KMS-11 (cell line): ENCODE measurements at regions not wholly inside any gene's neighbourhood (a gene's known extent, or its start where the extent isn't known, plus 50 kb on each side); places are given as distances from the start of the nearest gene placed in this dataset.
A peak's percentile ranks its signal among the peaks of the same experiment; 100 is the strongest.
"Not testable (repeated sequence)": the region's sequence is repeated elsewhere in the genome, so short reads cannot be mapped to it uniquely, and the experiment has no call there.

Source experiments
- H2AFZ ChIP-seq: fragments of 200-600 bp; sonication (generic); 2 replicates; pipeline ENCODE4 v1.6.1; 2016; ENCODE audit warnings: antibody characterized with exemption, mixed run types, low read depth
- H3K27ac ChIP-seq: fragments of 200-600 bp; sonication (generic); 2 replicates; pipeline ENCODE4 v1.6.1; 2016; ENCODE audit warnings: mild to moderate bottlenecking, mixed run types
- H3K27me3 ChIP-seq: fragments of 200-600 bp; sonication (generic); 2 replicates; pipeline ENCODE4 v1.6.1; 2017; ENCODE audit warnings: mild to moderate bottlenecking, low read depth, mixed run types, moderate library complexity; ENCODE audit not compliant: insufficient read depth
- H3K36me3 ChIP-seq: fragments of 200-600 bp; sonication (generic); 2 replicates; pipeline ENCODE4 v1.6.1; 2017; ENCODE audit warnings: mild to moderate bottlenecking, mixed run types; ENCODE audit not compliant: insufficient read depth
- H3K4me1 ChIP-seq: fragments of 200-600 bp; sonication (generic); 2 replicates; pipeline ENCODE4 v1.6.1; 2016; ENCODE audit warnings: mild to moderate bottlenecking, low read depth, mixed run types; ENCODE audit not compliant: poor library complexity, severe bottlenecking
- H3K4me2 ChIP-seq: fragments of 200-600 bp; sonication (generic); 2 replicates; pipeline ENCODE4 v1.7.0; 2016; ENCODE audit warnings: mild to moderate bottlenecking, mixed run types
- H3K4me3 ChIP-seq: fragments of 200-600 bp; sonication (generic); IDR thresholded peaks from 2 replicates; pipeline ENCODE4 v1.6.1; 2017; ENCODE audit warnings: low read depth, low read length, mixed read lengths; ENCODE audit not compliant: insufficient read depth
- H3K79me2 ChIP-seq: fragments of 200-600 bp; sonication (generic); 2 replicates; pipeline ENCODE4 v1.6.1; 2016; ENCODE audit warnings: low read depth, mixed run types; ENCODE audit not compliant: insufficient read depth
- H3K9ac ChIP-seq: fragments of 200-600 bp; sonication (generic); 2 replicates; pipeline ENCODE4 v1.6.1; 2016; ENCODE audit warnings: mild to moderate bottlenecking, mixed run types
- H4K20me1 ChIP-seq: fragments of 200-600 bp; sonication (generic); 2 replicates; pipeline ENCODE4 v1.6.1; 2016; ENCODE audit warnings: mild to moderate bottlenecking, mixed run types; ENCODE audit not compliant: insufficient read depth
- CTCF ChIP-seq: fragments of 200-600 bp; sonication (generic); conservative IDR thresholded peaks from 2 replicates; pipeline ENCODE4 v1.6.1; 2017; ENCODE audit warnings: low read depth, mild to moderate bottlenecking, antibody characterized with exemption, low read length, moderate library complexity, mixed read lengths

DNA sequence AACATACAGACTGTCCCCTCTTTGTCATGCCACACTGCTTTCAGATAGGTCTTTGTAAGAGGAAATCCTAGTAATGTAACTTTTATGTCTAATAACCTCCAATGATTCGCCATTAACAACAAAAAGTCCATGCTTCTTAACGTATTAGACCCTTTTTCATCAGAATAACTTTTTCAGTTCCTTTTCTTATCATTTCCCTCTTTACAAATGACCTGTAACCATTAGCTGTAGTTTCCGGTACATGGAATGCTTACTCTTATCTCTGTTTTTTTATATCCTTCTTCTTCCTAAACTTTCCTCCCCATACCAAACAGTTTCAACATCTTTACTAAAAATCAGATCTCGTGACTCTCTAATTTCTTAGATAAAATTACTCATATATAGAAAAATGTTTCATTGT, 268.9 kb upstream of the TYRP1 start:
- no peak overlapping the region for H3K9ac ChIP-seq
- no peaks in the 10 kb centered on the region for H3K4me1 ChIP-seq
- no peaks in the 10 kb centered on the region for H3K79me2 ChIP-seq
- no peak for TF ChIP-seq CTCF
- no peaks in the 10 kb centered on the region for H4K20me1 ChIP-seq
- H2AFZ ChIP-seq, result no peak overlapping the region
- no peaks in the 10 kb centered on the region for H3K36me3 ChIP-seq
- no peak overlapping the region for H3K27ac ChIP-seq
- no peak overlapping the region for H3K4me2 ChIP-seq
- H3K27me3 ChIP-seq, result no peaks in the 10 kb centered on the region
- no peak overlapping the region for H3K4me3 ChIP-seq

DNA sequence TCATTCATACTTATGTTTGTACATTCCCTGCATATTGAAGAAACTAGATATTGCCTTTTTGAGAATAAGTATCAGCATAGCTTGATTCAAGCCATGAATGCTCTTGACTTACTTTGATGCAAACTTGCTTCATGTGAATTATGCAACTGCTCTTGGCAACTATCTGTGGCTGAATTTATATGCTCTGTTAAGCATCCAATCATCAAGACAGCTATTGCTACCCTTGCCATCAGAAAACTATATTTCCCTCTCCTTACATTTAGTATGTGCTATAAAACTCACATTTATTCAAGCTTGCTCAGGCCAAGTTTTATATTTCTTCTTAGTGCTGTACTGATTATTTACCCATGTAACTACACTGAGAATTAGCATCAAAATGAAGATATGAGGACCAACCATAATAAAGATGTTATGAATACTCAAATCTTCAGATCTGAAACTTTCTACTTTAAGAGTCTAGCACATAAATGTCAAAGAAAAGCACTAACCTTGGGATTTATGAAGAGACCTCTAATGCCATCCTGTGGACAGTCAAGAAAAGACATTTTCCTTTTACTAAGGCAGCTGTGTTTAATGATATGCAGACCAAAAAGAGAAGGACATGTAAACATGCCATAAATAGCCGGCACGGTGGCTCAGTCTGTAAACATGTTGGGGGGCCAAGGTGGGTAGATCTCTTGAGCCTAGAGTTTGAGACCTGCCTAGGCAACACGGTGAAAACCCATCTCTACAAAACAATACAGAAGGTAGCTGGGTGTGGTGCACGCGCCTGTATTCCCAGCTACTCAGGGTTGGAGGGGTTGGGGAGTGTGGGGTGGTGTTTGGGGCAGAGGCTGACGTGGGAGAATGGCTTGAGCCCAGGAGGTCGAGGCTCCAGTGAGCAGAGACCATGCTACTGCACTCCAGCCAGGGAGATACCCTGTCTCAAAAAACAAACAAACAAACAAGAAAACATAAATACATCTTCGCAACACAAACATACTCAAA, 267.0 kb upstream of the TYRP1 start:
- 0 out of 2 replicates have a peak, but pooled peaks have one; percentile 21 for TF ChIP-seq CTCF
- Histone ChIP-seq H3K27me3 (no peaks in the 10 kb centered on the region), H3K36me3 (no peaks in the 10 kb centered on the region), H4K20me1 (no peaks in the 10 kb centered on the region), H3K27ac (no peak overlapping the region), H3K79me2 (no peaks in the 10 kb centered on the region), H3K4me1 (no peaks in the 10 kb centered on the region), H3K4me3 (no peak overlapping the region), H2AFZ (no peak overlapping the region), H3K4me2 (no peak overlapping the region), H3K9ac (no peak overlapping the region)

DNA sequence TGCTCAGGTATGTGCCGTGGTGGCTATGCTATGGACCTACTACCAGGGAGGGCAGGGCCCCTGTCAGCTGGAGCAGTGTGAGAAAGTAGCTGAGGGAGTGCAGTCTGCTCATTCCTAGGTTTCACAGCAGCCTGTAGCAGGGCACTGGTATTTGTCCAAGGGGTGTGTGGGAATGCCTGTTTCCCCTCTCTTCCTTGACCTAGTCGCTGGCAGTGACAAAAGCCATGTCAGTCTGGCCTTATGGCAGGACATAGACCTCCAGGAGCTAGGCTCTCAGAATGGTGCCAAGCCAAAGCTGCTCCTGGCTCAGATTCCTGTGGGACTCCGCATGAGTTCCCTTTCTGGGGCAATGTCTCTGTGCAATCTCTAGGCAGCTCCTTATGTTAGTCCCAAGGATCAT, 253.9 kb upstream of the TYRP1 start:
- no peaks in the 10 kb centered on the region for H3K27me3 ChIP-seq
- no peaks in the 10 kb centered on the region for H3K79me2 ChIP-seq
- no peak overlapping the region for H3K27ac ChIP-seq
- H4K20me1 ChIP-seq, result no peaks in the 10 kb centered on the region
- H2AFZ ChIP-seq, result no peak overlapping the region
- no peaks in the 10 kb centered on the region for H3K36me3 ChIP-seq
- H3K9ac ChIP-seq, result no peak overlapping the region
- H3K4me1 ChIP-seq, result no peaks in the 10 kb centered on the region
- H3K4me3 ChIP-seq, result no peak overlapping the region
- H3K4me2 ChIP-seq, result no peak overlapping the region
- TF ChIP-seq CTCF, result no peak

- not testable (repeated sequence) for H3K4me2 ChIP-seq, H3K36me3 ChIP-seq, H3K27ac ChIP-seq, H3K27me3 ChIP-seq, H4K20me1 ChIP-seq, H3K4me3 ChIP-seq, H2AFZ ChIP-seq, H3K9ac ChIP-seq, H3K79me2 ChIP-seq, H3K4me1 ChIP-seq
Measured at GRCh38 chr9:12441080-12441479, 252.1 kb upstream of the TYRP1 start.

GRCh38 chr9:12441506-12441905, 251.7 kb upstream of the TYRP1 start:
- Histone ChIP-seq H3K27ac (no peak overlapping the region), H3K27me3 (no peaks in the 10 kb centered on the region), H3K4me1 (no peaks in the 10 kb centered on the region), H3K9ac (no peak overlapping the region), H3K79me2 (no peaks in the 10 kb centered on the region), H2AFZ (no peak overlapping the region), H3K36me3 (no peaks in the 10 kb centered on the region), H3K4me2 (no peak overlapping the region), H4K20me1 (no peaks in the 10 kb centered on the region), H3K4me3 (no peak overlapping the region)
- no peak for TF ChIP-seq CTCF
